ENCODE measurements at regions not wholly inside any gene's neighbourhood (a gene's known extent, or its start where the extent isn't known, plus 50 kb on each side); places are given as distances from the start of the nearest gene placed in this dataset.
"Not testable (repeated sequence)": the region's sequence is repeated elsewhere in the genome, so short reads cannot be mapped to it uniquely, and the experiment has no call there.

GRCh38 chr5:68116868-68117411, 98.6 kb upstream of the PIK3R1 start:
- no peak for DNase-seq (ENCODE audit: low read depth, low spot score)
- no peak overlapping the region for H3K4me3 ChIP-seq (ENCODE audit: low read length)

- H3K4me3 ChIP-seq (ENCODE audit: low read length), result no peak overlapping the region
- no peak for DNase-seq (ENCODE audit: low read depth, low spot score)
These were observed 99.1 kb upstream of the PIK3R1 start for GRCh38 chr5:68116408-68116807.

- DNase-seq (ENCODE audit: low read depth, low spot score), result no peak
- H3K4me3 ChIP-seq (ENCODE audit: low read length), result no peak overlapping the region
These were observed 100.0 kb upstream of the PIK3R1 start for GRCh38 chr5:68115584-68115983.

DNA sequence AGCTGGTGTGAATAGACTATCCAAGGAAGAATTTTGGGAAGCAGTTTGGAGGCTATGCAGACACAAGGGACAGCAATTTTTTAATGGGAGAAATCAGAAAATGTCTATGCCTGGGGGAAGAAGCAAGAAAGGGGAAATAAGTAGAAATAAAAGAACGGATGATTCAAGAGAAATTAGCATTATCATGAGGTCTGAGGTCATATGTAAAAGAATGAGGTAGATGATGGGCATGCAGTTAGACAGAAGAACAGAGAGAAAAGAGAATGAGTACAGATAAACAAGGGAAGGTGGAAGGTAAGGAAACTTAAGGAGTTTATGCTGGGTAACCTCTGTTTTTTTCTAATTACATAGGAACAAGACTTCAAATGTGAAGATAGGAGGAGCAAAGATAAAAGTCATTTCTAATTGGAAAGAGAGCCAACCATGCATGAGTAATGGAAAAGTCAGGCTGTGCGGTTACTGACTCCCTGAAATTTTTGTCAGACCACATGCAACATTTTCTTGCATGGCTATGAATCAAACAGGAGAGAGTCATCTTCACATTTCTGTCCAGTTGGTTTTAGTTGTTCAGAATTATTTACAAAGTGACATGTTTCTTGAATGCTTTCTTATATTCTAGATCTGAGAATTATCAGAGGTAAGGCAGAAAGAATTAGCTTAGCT, 101.0 kb upstream of the PIK3R1 start:
- no peak overlapping the region for H3K4me3 ChIP-seq (ENCODE audit: low read length)
- DNase-seq (ENCODE audit: low read depth, low spot score), result no peak

- no peak for DNase-seq (ENCODE audit: low read depth, low spot score)
These were observed 102.9 kb upstream of the PIK3R1 start for GRCh38 chr5:68112658-68113057.

GRCh38 chr5:68110894-68111293, 104.7 kb upstream of the PIK3R1 start:
- no peak overlapping the region for H3K4me3 ChIP-seq (ENCODE audit: low read length)
- DNase-seq (ENCODE audit: low read depth, low spot score), result no peak

More at GRCh38 chr5:68112658-68113057, 102.9 kb upstream of the PIK3R1 start:
- H3K4me3 ChIP-seq (ENCODE audit: low read length), result no peak overlapping the region

DNA sequence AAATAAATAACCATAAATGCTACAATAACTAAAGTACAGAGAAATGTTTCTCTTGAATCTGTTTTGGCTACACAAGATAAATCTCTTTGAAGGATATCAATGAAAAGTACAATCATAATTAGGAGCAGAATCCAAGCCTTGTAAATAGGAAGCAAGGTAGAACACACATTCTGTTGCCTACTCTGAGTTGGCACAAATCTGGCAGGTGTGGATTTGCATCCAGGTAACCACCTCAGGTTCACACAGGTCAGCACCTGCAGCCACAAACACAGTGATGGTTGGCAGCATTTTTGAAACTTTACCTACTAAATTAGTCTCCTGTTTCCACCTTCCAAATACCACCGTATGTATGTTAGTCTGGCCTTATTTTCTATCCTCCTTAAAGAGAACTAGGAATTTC, 105.3 kb upstream of the PIK3R1 start:
- no peak for DNase-seq (ENCODE audit: low read depth, low spot score)

GRCh38 chr5:68104217-68104616, 111.3 kb upstream of the PIK3R1 start:
- H3K4me3 ChIP-seq (ENCODE audit: low read length); DNase-seq (ENCODE audit: low read depth, low spot score): not testable (repeated sequence)

More for the DNA sequence above, 105.3 kb upstream of the PIK3R1 start:
- H3K4me3 ChIP-seq (ENCODE audit: low read length), result no peak overlapping the region

DNA sequence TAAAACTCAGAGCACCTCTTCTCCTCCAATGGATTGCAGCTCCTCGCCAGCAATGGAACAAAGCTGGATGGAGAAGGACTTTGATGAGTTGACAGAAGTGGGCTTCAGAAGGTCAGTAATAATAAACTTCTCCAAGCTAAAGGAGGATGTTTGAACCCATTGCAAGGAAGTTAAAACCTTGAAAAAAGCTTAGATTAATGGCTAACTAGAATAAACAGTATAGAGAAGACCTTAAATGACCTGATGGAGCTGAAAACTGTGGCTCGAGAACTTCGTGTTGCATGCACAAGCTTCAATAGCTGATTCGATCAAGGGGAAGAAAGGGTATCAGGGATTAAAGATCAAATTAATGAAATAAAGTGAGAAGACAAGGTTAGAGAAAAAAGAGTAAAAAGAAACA, 112.3 kb upstream of the PIK3R1 start:
- not testable (repeated sequence) for H3K4me3 ChIP-seq (ENCODE audit: low read length); DNase-seq (ENCODE audit: low read depth, low spot score)

DNA sequence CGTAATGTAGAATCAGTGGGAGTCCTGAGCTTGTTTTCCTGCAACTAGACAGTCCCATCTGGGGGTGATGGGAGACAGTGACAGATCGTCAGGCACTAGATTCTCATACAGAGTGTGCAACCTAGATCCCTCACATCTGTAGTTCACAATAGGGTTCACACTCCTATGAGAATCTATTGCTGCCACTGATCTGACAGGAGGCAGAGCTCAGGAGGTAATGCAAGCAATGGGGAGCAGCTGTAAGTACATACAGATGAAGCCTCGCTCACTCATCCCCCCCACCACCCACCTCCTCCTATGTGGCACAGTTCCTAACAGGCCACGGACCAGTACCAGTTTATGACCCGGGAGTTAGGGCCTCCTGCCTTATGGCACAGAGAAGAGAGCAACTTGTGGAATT, 116.2 kb upstream of the PIK3R1 start:
- H3K4me3 ChIP-seq (ENCODE audit: low read length), result no peak overlapping the region
- no peak for DNase-seq (ENCODE audit: low read depth, low spot score)

DNA sequence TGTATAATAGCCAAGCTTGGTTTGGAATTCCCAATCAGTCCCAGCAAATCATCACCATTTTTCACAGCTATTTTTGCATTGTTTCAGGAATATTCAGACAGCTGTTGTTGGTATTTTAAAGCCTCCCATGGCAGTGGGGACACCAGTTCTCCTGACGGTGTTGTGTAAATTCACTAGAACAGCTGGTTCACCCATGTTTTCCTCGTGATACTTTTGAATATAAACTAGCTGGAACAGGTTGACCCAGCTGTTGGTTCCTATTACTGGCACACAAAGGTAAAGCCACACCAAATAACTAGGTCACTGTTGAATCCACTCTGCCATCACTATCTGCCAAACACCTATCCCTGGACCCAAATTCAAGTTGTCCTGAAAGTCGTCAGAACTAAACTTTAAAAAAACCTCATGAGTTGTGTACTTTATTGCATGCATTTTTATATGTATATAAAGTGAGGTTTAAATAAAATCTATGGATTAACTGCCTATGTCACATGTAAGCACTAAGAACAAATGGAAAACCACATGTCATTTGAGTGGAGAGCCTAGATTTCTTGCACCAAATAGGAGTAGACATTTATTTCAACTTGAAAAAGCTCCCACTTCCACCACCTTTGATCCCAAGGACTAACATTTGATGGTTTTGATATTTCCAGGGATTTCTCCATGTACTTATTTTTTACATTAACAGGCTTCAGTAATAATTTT, 121.9 kb upstream of the PIK3R1 start:
- no peak for DNase-seq (ENCODE audit: low read depth, low spot score)
- H3K4me3 ChIP-seq (ENCODE audit: low read length), result no peak overlapping the region

GRCh38 chr5:68088302-68088701, 127.3 kb upstream of the PIK3R1 start:
- no peak overlapping the region for H3K4me3 ChIP-seq (ENCODE audit: low read length)
- no peak for DNase-seq (ENCODE audit: low read depth, low spot score)

GRCh38 chr5:68087866-68088265, 127.7 kb upstream of the PIK3R1 start:
- DNase-seq (ENCODE audit: low read depth, low spot score), result no peak
- H3K4me3 ChIP-seq (ENCODE audit: low read length), result no peak overlapping the region

- no peak for DNase-seq (ENCODE audit: low read depth, low spot score)
These were observed 128.7 kb upstream of the PIK3R1 start for GRCh38 chr5:68086857-68087256.

GRCh38 chr5:68086439-68086838, 129.1 kb upstream of the PIK3R1 start:
- DNase-seq (ENCODE audit: low read depth, low spot score), result no peak
- no peak overlapping the region for H3K4me3 ChIP-seq (ENCODE audit: low read length)

More at GRCh38 chr5:68086857-68087256, 128.7 kb upstream of the PIK3R1 start:
- no peak overlapping the region for H3K4me3 ChIP-seq (ENCODE audit: low read length)

DNA sequence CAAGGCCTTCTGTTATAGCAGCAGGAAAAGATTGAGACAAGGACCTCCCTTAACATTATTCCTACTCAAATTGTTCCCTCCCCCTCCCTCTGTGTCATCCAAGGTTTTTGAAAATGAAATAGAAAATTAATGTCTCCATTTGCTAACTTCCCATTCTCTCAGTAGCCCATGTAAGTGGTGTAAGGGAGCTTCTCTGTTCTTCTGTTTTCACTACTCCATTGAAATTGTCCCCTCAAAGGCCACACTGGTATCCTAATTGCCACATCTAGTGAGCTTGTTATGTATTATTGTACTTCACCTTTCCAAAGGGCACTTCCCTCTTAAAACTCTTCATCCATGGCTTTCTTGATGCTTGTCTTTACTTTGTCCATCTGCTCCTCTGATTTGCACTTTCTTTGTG, 131.2 kb upstream of the PIK3R1 start:
- DNase-seq (ENCODE audit: low read depth, low spot score), result no peak
- H3K4me3 ChIP-seq (ENCODE audit: low read length), result no peak overlapping the region

DNA sequence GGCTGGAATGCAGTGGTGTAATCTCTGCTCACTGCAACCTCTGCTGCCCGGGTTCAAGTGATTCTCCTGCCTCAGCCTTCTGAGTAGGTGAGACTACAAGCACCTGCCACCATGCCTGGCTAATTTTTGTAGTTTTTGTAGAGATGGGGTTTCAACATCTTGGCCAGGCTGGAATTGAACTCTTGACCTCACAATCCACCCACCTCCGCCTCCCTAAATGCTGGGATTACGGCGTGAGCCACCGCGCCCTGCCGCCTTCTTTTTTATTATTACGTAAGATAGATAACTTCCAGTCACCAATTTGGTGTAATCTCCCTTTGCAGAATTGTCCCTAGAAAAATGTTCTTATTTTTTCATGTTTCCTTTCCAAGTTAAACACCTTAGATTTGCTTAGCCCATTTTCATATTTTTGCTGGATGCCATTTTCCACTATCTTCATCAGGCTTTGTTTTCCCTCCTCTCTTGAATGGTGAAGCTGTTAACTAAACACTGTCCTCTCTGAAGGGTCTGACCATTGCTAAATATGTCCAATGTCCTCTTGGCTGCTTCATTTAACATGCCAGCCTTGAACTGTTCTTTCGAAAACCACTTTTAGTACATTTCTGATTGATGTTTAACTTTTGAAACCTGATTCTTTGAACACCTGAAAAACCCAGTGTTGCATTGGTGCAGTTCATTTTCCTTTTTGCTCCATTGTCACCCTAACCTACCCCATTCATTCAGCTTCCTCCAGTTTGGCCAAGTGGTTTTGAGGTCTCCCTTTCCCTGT, 135.1 kb upstream of the PIK3R1 start:
- no peak overlapping the region for H3K4me3 ChIP-seq (ENCODE audit: low read length)
- DNase-seq (ENCODE audit: low read depth, low spot score), result no peak

DNA sequence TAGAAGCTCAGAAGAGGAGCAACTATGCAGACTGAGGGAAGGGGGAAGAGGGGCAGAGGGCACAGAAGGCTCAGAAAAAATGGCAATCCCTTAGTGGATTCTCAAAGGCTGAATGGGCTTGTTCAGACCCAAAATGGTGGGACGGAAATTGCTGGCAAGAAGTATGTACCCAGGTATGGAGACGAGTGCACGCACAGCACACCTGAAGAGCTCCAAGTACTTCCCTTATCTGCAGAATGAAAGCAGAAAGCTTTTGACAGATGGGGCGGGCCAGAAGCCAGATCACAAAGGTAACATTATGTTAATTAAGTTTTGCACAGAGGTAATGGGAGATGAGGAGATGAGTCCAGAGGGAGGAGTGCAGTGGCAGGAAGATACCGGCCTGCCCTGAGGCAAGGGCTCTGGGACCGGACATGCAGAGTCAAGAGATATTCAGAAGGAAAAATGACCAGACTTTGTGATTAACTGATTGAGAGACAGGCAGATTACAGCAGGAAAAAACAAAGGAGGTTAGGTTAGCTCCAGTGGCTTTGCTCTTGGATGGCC, 138.1 kb upstream of the PIK3R1 start:
- DNase-seq (ENCODE audit: low read depth, low spot score), result no peak
- no peak overlapping the region for H3K4me3 ChIP-seq (ENCODE audit: low read length)

GRCh38 chr5:68074633-68075032, 140.9 kb upstream of the PIK3R1 start:
- DNase-seq (ENCODE audit: low read depth, low spot score), result no peak
- no peak overlapping the region for H3K4me3 ChIP-seq (ENCODE audit: low read length)

Measured in Jurkat, Clone E6-1 (cell line).